ENCODE measurements at regions not wholly inside any gene's neighbourhood (a gene's known extent, or its start where the extent isn't known, plus 50 kb on each side); places are given as distances from the start of the nearest gene placed in this dataset.

DNA sequence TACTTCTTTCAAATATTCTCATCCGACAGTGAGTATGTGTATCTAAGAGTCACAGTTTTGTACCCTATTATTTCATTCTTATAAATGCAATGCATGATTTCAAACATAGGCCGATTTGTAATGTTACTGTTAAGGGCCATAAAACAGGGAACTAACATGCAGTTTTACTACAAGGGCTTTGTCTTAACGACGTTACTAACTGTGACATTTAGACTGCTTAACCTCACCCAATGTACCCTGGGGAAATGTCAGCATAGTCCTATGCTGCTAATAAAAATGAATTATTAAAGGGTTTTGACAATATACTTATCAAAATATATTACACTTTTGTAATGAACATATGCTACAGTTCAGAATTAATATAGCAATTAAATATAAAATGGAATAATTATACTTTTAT lies 74.8 kb upstream of the CPXCR1 start:
- TF ChIP-seq, protein P1, sequence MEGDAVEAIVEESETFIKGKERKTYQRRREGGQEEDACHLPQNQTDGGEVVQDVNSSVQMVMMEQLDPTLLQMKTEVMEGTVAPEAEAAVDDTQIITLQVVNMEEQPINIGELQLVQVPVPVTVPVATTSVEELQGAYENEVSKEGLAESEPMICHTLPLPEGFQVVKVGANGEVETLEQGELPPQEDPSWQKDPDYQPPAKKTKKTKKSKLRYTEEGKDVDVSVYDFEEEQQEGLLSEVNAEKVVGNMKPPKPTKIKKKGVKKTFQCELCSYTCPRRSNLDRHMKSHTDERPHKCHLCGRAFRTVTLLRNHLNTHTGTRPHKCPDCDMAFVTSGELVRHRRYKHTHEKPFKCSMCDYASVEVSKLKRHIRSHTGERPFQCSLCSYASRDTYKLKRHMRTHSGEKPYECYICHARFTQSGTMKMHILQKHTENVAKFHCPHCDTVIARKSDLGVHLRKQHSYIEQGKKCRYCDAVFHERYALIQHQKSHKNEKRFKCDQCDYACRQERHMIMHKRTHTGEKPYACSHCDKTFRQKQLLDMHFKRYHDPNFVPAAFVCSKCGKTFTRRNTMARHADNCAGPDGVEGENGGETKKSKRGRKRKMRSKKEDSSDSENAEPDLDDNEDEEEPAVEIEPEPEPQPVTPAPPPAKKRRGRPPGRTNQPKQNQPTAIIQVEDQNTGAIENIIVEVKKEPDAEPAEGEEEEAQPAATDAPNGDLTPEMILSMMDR (IDR thresholded peaks at IDR 0.05; ENCODE audit: low read depth, low read length): no peak
- TF ChIP-seq POLR2A (IDR thresholded peaks at IDR 0.05; ENCODE audit: extremely low read depth, insufficient read length) (no peak), MYC (IDR thresholded peaks at IDR 0.05; ENCODE audit: low read depth, low read length) (no peak)
- TF ChIP-seq, protein P2, sequence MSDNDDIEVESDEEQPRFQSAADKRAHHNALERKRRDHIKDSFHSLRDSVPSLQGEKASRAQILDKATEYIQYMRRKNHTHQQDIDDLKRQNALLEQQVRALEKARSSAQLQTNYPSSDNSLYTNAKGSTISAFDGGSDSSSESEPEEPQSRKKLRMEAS (IDR thresholded peaks at IDR 0.05; ENCODE audit: low read depth, low read length): no peak
